Adrenal gland (tissue), 5 donors: ENCODE measurements at regions not wholly inside any gene's neighbourhood (a gene's known extent, or its start where the extent isn't known, plus 50 kb on each side); places are given as distances from the start of the nearest gene placed in this dataset.

Experiments
- CTCF ChIP-seq, 6 experiments: fragments of 450-650 bp in 4 of 6; fragments of 200-600 bp in 2 of 6; sonication (generic) in 1 of 6; IDR thresholded peaks; 1 replicate in 5 of 6; 2 replicates in 1 of 6; pipeline versions ENCODE4 v1.5.1 to v1.8.0; 2016 to 2021; ENCODE audit warnings: antibody characterized with exemption in 6 of 6, mild to moderate bottlenecking in 2 of 6, moderate library complexity in 1 of 6
- POLR2A ChIP-seq, 2 donors: fragments of 450-650 bp; IDR thresholded peaks; one replicate each; pipeline ENCODE4 v1.6.1; 2017; ENCODE audit warnings: antibody characterized with exemption in 2 of 2, mild to moderate bottlenecking in 2 of 2, moderate library complexity in 1 of 2
- donor health status: DM: no; HTN: no; CAD: no.

GRCh38 chrX:42869659-42870476 lies 91.9 kb upstream of the PPP1R2C start:
- TF ChIP-seq POLR2A (IDR thresholded peaks at IDR 0.05) = no peak
- TF ChIP-seq CTCF (IDR thresholded peaks at IDR 0.05) = no peak
